K562 (cell line): ENCODE measurements at regions not wholly inside any gene's neighbourhood (a gene's known extent, or its start where the extent isn't known, plus 50 kb on each side); places are given as distances from the start of the nearest gene placed in this dataset.

Experiments used
- CTCF ChIP-seq, 3 experiments: IDR thresholded peaks in 2 of 3; conservative IDR thresholded peaks in 1 of 3; 2 replicates each; pipeline ENCODE4 v1.5.1; 2011 to 2012; ENCODE audit warnings: low read length in 3 of 3, mild to moderate bottlenecking in 3 of 3, control low read depth in 2 of 3, improper control_type of control experiment in 1 of 3, inconsistent platforms in 1 of 3, low read depth in 1 of 3, mixed read lengths in 1 of 3, moderate library complexity in 1 of 3; ENCODE audit not compliant: insufficient read depth in 2 of 3
- CXXC5 ChIP-seq: fragments of 250-450 bp; sonication (Bioruptor Pico); IDR thresholded peaks from 2 replicates; pipeline ENCODE4 v1.8.0; 2022; ENCODE audit warnings: inconsistent platforms, mild to moderate bottlenecking, moderate library complexity
- DPF2 ChIP-seq: fragments of 450-650 bp; IDR thresholded peaks from 2 replicates; pipeline ENCODE4 v1.6.1; 2016
- ELK1 ChIP-seq: sonication (generic); formaldehyde crosslinking; IDR thresholded peaks from 2 replicates; pipeline ENCODE4 v1.8.1; 2022; ENCODE audit warnings: missing genetic modification reagents
- ERF ChIP-seq: fragments of 450-650 bp; formaldehyde crosslinking; IDR thresholded peaks from 2 replicates; pipeline ENCODE4 v1.4.0; 2020; ENCODE audit warnings: mild to moderate bottlenecking, mixed read lengths
- EZH2 ChIP-seq: IDR thresholded peaks from 2 replicates; pipeline ENCODE4 v1.6.1; 2012; ENCODE audit warnings: low read depth, mild to moderate bottlenecking, inconsistent platforms, low read length, borderline replicate concordance
- GMEB1 ChIP-seq: fragments of 250-450 bp; sonication (Bioruptor Pico); IDR thresholded peaks from 2 replicates; pipeline ENCODE4 v1.4.0; 2020; ENCODE audit warnings: mild to moderate bottlenecking
- HMGXB4 ChIP-seq: sonication (generic); formaldehyde crosslinking; IDR thresholded peaks from 2 replicates; pipeline ENCODE4 v1.8.1; 2023; ENCODE audit warnings: mild to moderate bottlenecking, missing genetic modification reagents
- RAD21 ChIP-seq, 2 experiments: fragments of 250-450 bp in 1 of 2; fragments of 450-650 bp in 1 of 2; sonication (Bioruptor Pico) in 1 of 2; formaldehyde crosslinking in 1 of 2; IDR thresholded peaks in 1 of 2; conservative IDR thresholded peaks in 1 of 2; 2 replicates each; pipeline versions ENCODE4 v1.4.0 to v1.8.0; 2020 to 2022; ENCODE audit warnings: mild to moderate bottlenecking in 2 of 2, moderate library complexity in 1 of 2
- TFAM ChIP-seq: fragments of 250-450 bp; sonication (Bioruptor Pico); conservative IDR thresholded peaks from 2 replicates; pipeline ENCODE4 v1.5.0; 2021; ENCODE audit warnings: mild to moderate bottlenecking, moderate library complexity

- TF ChIP-seq TFAM (CRISPR knock-in tag) (no peak), RAD21 (CRISPR knock-in tag; conservative IDR thresholded peaks at IDR 0.05 in 1 of 2, IDR thresholded peaks at IDR 0.05 in 1 of 2) (no peak), DPF2 (no peak), EZH2 (no peak), CTCF (IDR thresholded peaks at IDR 0.05 in 2 of 3, conservative IDR thresholded peaks at IDR 0.05 in 1 of 3; ENCODE audit: insufficient read depth in 2 of 3, low read depth in 1 of 3, low read length in 3 of 3) (no peak), ELK1 (CRISPR knock-in tag) (no peak), GMEB1 (CRISPR knock-in tag) (no peak), CXXC5 (CRISPR knock-in tag) (no peak), ERF (CRISPR knock-in tag) (no peak), HMGXB4 (CRISPR knock-in tag) (no peak)
These were observed 476.9 kb upstream of the TBL1XR1 start for GRCh38 chr3:177674186-177674585.
